ENCODE measurements at regions not wholly inside any gene's neighbourhood (a gene's known extent, or its start where the extent isn't known, plus 50 kb on each side); places are given as distances from the start of the nearest gene placed in this dataset.
"Not testable (repeated sequence)": the region's sequence is repeated elsewhere in the genome, so short reads cannot be mapped to it uniquely, and the experiment has no call there.

- H3K27ac ChIP-seq, result not testable (repeated sequence)
Observed at GRCh38 chr1:146282807-146283526, 54.1 kb upstream of the NOTCH2NLA start.

GRCh38 chr1:146281522-146281921 is 52.7 kb upstream of the NOTCH2NLA start:
- not testable (repeated sequence) for H3K27ac ChIP-seq

GRCh38 chr1:146278758-146279157 is 49.9 kb upstream of the NOTCH2NLA start:
- not testable (repeated sequence) for H3K27ac ChIP-seq
